ENCODE measurements at regions not wholly inside any gene's neighbourhood (a gene's known extent, or its start where the extent isn't known, plus 50 kb on each side); places are given as distances from the start of the nearest gene placed in this dataset.

DNA sequence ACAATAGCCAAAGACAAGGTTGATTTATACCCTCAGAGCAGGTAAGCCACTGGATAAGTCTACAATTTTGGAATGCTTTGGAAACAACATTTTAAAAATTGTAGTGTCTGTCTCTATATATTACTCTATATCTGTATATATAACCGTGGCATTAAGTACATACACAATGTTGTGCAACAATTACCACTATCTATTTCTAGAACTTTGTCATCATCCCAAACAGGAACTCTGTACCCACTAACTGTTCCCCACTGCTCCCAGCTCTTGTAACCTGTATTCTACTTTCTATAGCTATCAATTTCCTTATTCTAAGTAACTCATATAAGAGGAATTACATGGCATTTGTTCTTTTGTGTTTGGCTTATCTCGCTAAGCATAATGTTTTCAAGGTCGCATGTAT is 78.2 kb upstream of the ASCC3 start:
- Histone ChIP-seq H3K9me3 (ENCODE audit: low read length) (no peaks in the 10 kb centered on the region), H3K27ac (ENCODE audit: low read depth, low read length, poor library complexity, severe bottlenecking) (no peak overlapping the region), H3K36me3 (ENCODE audit: insufficient read depth, low read length) (no peaks in the 10 kb centered on the region), H2AFZ (ENCODE audit: low read length) (no peak overlapping the region), H3K79me2 (ENCODE audit: insufficient read depth, low read depth, low read length) (no peaks in the 10 kb centered on the region), H3K4me3 (ENCODE audit: low read depth, low read length, poor library complexity, severe bottlenecking) (no peak overlapping the region), H3K4me2 (ENCODE audit: low read length) (no peak overlapping the region), H4K20me1 (ENCODE audit: insufficient read depth, low read length) (no peaks in the 10 kb centered on the region), H3K4me1 (ENCODE audit: insufficient read depth, low read length, poor library complexity, severe bottlenecking) (no peaks in the 10 kb centered on the region), H3K9me2 (ENCODE audit: insufficient read depth, low read length) (no peaks in the 10 kb centered on the region)
- POLR2A ChIA-PET: interaction anchor here (0.6 to 1.9 kb wide), 5 partner anchors 32 to 86 kb away, joined by 3 to 5 read pairs (median 3); no protein-coding TSS in a partner anchor
- no TSS peak for BruUV-seq (replicated peaks)
- no peak for DNase-seq (ENCODE audit: low spot score)
- TF ChIP-seq EZH2phosphoT487 (IDR thresholded peaks at IDR 0.05; ENCODE audit: borderline replicate concordance, low read depth, low read length): no peak
- TF ChIP-seq, protein P1, sequence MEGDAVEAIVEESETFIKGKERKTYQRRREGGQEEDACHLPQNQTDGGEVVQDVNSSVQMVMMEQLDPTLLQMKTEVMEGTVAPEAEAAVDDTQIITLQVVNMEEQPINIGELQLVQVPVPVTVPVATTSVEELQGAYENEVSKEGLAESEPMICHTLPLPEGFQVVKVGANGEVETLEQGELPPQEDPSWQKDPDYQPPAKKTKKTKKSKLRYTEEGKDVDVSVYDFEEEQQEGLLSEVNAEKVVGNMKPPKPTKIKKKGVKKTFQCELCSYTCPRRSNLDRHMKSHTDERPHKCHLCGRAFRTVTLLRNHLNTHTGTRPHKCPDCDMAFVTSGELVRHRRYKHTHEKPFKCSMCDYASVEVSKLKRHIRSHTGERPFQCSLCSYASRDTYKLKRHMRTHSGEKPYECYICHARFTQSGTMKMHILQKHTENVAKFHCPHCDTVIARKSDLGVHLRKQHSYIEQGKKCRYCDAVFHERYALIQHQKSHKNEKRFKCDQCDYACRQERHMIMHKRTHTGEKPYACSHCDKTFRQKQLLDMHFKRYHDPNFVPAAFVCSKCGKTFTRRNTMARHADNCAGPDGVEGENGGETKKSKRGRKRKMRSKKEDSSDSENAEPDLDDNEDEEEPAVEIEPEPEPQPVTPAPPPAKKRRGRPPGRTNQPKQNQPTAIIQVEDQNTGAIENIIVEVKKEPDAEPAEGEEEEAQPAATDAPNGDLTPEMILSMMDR (conservative IDR thresholded peaks at IDR 0.05; ENCODE audit: low read length): no peak
- CTCF ChIA-PET (ENCODE audit: unreplicated experiment): no interaction called here
- intact Hi-C loops (cut with micrococcal nuclease; ENCODE audit: unreplicated experiment): no loop called here

- no peak overlapping the region for H3K4me3 ChIP-seq (ENCODE audit: low read depth, low read length, poor library complexity, severe bottlenecking)
Observed at GRCh38 chr6:100962466-100962865, 81.3 kb upstream of the ASCC3 start.

GRCh38 chr6:100965067-100965466 is 83.9 kb upstream of the ASCC3 start:
- H4K20me1 ChIP-seq (ENCODE audit: insufficient read depth, low read length): no peaks in the 10 kb centered on the region
- DNase-seq (ENCODE audit: low spot score): no peak
- ChIA-PET CTCF (ENCODE audit: unreplicated experiment) (no interaction called here), POLR2A (interaction anchor here (0.6 to 1.8 kb wide), 5 partner anchors 10 to 90 kb away, joined by 3 to 6 read pairs (median 4); no protein-coding TSS in a partner anchor)
- no TSS peak for BruUV-seq (replicated peaks)
- H3K4me2 ChIP-seq (ENCODE audit: low read length): no peak overlapping the region
- H2AFZ ChIP-seq (ENCODE audit: low read length): no peak overlapping the region
- no peak overlapping the region for H3K27ac ChIP-seq (ENCODE audit: low read depth, low read length, poor library complexity, severe bottlenecking)
- H3K4me1 ChIP-seq (ENCODE audit: insufficient read depth, low read length, poor library complexity, severe bottlenecking): no peaks in the 10 kb centered on the region
- no peaks in the 10 kb centered on the region for H3K36me3 ChIP-seq (ENCODE audit: insufficient read depth, low read length)
- H3K79me2 ChIP-seq (ENCODE audit: insufficient read depth, low read depth, low read length): no peaks in the 10 kb centered on the region
- H3K9me3 ChIP-seq (ENCODE audit: low read length): no peaks in the 10 kb centered on the region
- intact Hi-C loops (cut with micrococcal nuclease; ENCODE audit: unreplicated experiment): no loop called here
- no peaks in the 10 kb centered on the region for H3K9me2 ChIP-seq (ENCODE audit: insufficient read depth, low read length)
- TF ChIP-seq, protein P1 (conservative IDR thresholded peaks at IDR 0.05; ENCODE audit: low read length): no peak
- TF ChIP-seq EZH2phosphoT487 (IDR thresholded peaks at IDR 0.05; ENCODE audit: borderline replicate concordance, low read depth, low read length): no peak
- H3K4me3 ChIP-seq (ENCODE audit: low read depth, low read length, poor library complexity, severe bottlenecking): no peak overlapping the region

More at GRCh38 chr6:100962466-100962865, 81.3 kb upstream of the ASCC3 start:
- H3K4me2 ChIP-seq (ENCODE audit: low read length): no peak overlapping the region
- H3K9me3 ChIP-seq (ENCODE audit: low read length): no peaks in the 10 kb centered on the region
- H3K4me1 ChIP-seq (ENCODE audit: insufficient read depth, low read length, poor library complexity, severe bottlenecking): no peaks in the 10 kb centered on the region
- ChIA-PET POLR2A (no interaction called here), CTCF (ENCODE audit: unreplicated experiment) (no interaction called here)
- H4K20me1 ChIP-seq (ENCODE audit: insufficient read depth, low read length): no peaks in the 10 kb centered on the region
- H3K36me3 ChIP-seq (ENCODE audit: insufficient read depth, low read length): no peaks in the 10 kb centered on the region
- no peaks in the 10 kb centered on the region for H3K79me2 ChIP-seq (ENCODE audit: insufficient read depth, low read depth, low read length)
- DNase-seq (ENCODE audit: low spot score): no peak
- no peaks in the 10 kb centered on the region for H3K9me2 ChIP-seq (ENCODE audit: insufficient read depth, low read length)
- H3K27ac ChIP-seq (ENCODE audit: low read depth, low read length, poor library complexity, severe bottlenecking): no peak overlapping the region
- intact Hi-C loops (cut with micrococcal nuclease; ENCODE audit: unreplicated experiment): no loop called here
- no peak overlapping the region for H2AFZ ChIP-seq (ENCODE audit: low read length)
- no TSS peak for BruUV-seq (replicated peaks)
- TF ChIP-seq, protein P1 (conservative IDR thresholded peaks at IDR 0.05; ENCODE audit: low read length): no peak
- no peak for TF ChIP-seq EZH2phosphoT487 (IDR thresholded peaks at IDR 0.05; ENCODE audit: borderline replicate concordance, low read depth, low read length)

All from OCI-LY7 (cell line).